ENCODE measurements at regions not wholly inside any gene's neighbourhood (a gene's known extent, or its start where the extent isn't known, plus 50 kb on each side); places are given as distances from the start of the nearest gene placed in this dataset.

DNA sequence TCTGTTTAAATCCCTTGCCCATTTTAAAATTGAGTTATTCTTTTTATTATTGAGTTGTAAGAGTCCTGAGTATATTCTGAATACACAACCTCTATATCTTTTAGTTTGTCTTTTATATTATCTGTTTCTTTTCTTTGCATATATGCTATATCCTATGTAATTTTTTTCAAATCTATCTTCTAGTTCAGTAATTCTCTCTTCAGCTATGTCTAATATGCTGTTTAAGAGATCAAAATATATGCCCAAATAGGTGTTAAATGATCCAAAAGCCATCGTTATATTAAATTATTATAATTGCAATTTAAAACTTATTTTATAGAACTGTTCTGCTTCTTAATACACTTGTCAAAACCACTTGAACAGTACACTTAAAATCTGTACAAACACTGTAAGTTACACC, 107.4 kb upstream of the TSPAN5 start:
- no peak overlapping the region for H3K4me3 ChIP-seq
- intact Hi-C loops (cut with micrococcal nuclease; ENCODE audit: unreplicated experiment): no loop called here
- TF ChIP-seq EZH2 (IDR thresholded peaks at IDR 0.05; ENCODE audit: low read depth): no peak
- TF ChIP-seq, protein P1, sequence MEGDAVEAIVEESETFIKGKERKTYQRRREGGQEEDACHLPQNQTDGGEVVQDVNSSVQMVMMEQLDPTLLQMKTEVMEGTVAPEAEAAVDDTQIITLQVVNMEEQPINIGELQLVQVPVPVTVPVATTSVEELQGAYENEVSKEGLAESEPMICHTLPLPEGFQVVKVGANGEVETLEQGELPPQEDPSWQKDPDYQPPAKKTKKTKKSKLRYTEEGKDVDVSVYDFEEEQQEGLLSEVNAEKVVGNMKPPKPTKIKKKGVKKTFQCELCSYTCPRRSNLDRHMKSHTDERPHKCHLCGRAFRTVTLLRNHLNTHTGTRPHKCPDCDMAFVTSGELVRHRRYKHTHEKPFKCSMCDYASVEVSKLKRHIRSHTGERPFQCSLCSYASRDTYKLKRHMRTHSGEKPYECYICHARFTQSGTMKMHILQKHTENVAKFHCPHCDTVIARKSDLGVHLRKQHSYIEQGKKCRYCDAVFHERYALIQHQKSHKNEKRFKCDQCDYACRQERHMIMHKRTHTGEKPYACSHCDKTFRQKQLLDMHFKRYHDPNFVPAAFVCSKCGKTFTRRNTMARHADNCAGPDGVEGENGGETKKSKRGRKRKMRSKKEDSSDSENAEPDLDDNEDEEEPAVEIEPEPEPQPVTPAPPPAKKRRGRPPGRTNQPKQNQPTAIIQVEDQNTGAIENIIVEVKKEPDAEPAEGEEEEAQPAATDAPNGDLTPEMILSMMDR (conservative IDR thresholded peaks at IDR 0.05): no peak
- no peaks in the 10 kb centered on the region for H4K20me1 ChIP-seq (ENCODE audit: insufficient read depth)
- ChIA-PET POLR2A (ENCODE audit: unreplicated experiment) (no interaction called here), CTCF (no interaction called here)
- H3K4me1 ChIP-seq (replicated peaks; ENCODE audit: insufficient read depth): no peaks in the 10 kb centered on the region
- no TSS peak for BruUV-seq (replicated peaks)
- H3F3A ChIP-seq (ENCODE audit: insufficient read depth, low read depth): no peaks in the 10 kb centered on the region
- no peak for DNase-seq
- H3K27me3 ChIP-seq (ENCODE audit: insufficient read depth, low read depth): no peaks in the 10 kb centered on the region
- no peak overlapping the region for H2AFZ ChIP-seq
- H3K4me2 ChIP-seq: no peak overlapping the region
- H3K79me2 ChIP-seq (ENCODE audit: low read depth): no peaks in the 10 kb centered on the region
- no peaks in the 10 kb centered on the region for H3K9me2 ChIP-seq (ENCODE audit: insufficient read depth)
- H3K9me3 ChIP-seq (ENCODE audit: insufficient read depth, low read depth): no peaks in the 10 kb centered on the region; the same call in 1 of the 2 replicates
- no peak overlapping the region for H3K27ac ChIP-seq
- H3K36me3 ChIP-seq (ENCODE audit: low read depth): no peaks in the 10 kb centered on the region

DNA sequence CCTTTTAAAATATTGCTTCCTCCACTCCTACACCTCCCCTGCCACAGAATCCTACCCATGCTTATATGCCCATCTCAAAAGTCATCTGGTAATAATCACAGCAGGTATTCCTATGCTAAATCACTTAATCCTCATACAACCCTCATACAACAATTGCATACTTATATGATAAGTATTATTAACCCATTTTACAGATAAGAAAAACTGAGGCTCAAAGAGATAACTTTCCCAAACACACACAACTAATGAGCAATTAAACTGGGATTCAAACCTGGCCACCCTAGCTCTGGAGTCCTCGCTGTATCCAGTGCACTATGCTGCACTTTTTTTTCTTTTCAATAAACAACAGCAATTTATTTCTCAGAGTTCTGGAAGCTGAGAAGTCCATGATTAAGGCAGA, 99.8 kb upstream of the TSPAN5 start:
- H3K27me3 ChIP-seq (ENCODE audit: insufficient read depth, low read depth): no peaks in the 10 kb centered on the region
- no peak overlapping the region for H3K4me2 ChIP-seq
- H3K79me2 ChIP-seq (ENCODE audit: low read depth): no peaks in the 10 kb centered on the region
- no peaks in the 10 kb centered on the region for H3K9me3 ChIP-seq (ENCODE audit: insufficient read depth, low read depth)
- intact Hi-C loops (cut with micrococcal nuclease; ENCODE audit: unreplicated experiment): no loop called here
- CTCF ChIA-PET: no interaction called here
- no peak overlapping the region for H3K27ac ChIP-seq
- no TSS peak for BruUV-seq (replicated peaks)
- H2AFZ ChIP-seq: no peak overlapping the region
- no peaks in the 10 kb centered on the region for H3K4me1 ChIP-seq (replicated peaks; ENCODE audit: insufficient read depth)
- H3K36me3 ChIP-seq (ENCODE audit: low read depth): no peaks in the 10 kb centered on the region
- H3K9me2 ChIP-seq (ENCODE audit: insufficient read depth): no peaks in the 10 kb centered on the region
- DNase-seq: no peak
- POLR2A ChIA-PET (ENCODE audit: unreplicated experiment): no interaction called here
- TF ChIP-seq, protein P1 (conservative IDR thresholded peaks at IDR 0.05): no peak
- no peak for TF ChIP-seq EZH2 (IDR thresholded peaks at IDR 0.05; ENCODE audit: low read depth)
- H4K20me1 ChIP-seq (ENCODE audit: insufficient read depth): no peaks in the 10 kb centered on the region
- H3F3A ChIP-seq (ENCODE audit: insufficient read depth, low read depth): no peaks in the 10 kb centered on the region
- no peak overlapping the region for H3K4me3 ChIP-seq

DNA sequence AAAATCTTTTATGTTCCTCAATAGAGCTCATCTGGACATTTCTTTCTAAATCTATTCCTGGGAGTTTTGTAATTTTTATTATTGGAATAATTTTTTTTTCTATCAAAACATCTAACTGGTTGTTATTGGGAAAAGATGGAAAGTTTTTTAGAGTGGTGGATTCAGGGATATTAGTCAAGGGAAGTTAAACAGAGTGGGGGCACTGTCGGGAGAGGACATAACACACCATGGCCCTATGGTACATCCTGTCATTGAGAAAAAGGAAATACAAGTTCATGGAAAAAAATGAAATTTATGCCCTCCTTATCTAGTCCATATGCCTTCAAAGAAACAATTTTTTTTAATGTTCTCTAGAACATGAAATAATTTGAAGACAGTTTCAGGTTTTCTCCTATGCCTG, 96.3 kb upstream of the TSPAN5 start:
- H3F3A ChIP-seq (ENCODE audit: insufficient read depth, low read depth): no peaks in the 10 kb centered on the region
- no peaks in the 10 kb centered on the region for H3K36me3 ChIP-seq (ENCODE audit: low read depth)
- POLR2A ChIA-PET (ENCODE audit: unreplicated experiment): no interaction called here
- H3K4me2 ChIP-seq: no peak overlapping the region
- DNase-seq: no peak
- no peak overlapping the region for H3K27ac ChIP-seq
- H3K79me2 ChIP-seq (ENCODE audit: low read depth): no peaks in the 10 kb centered on the region
- H4K20me1 ChIP-seq (ENCODE audit: insufficient read depth): no peaks in the 10 kb centered on the region
- no peak overlapping the region for H3K4me3 ChIP-seq
- CTCF ChIA-PET: no interaction called here
- TF ChIP-seq, protein P1 (conservative IDR thresholded peaks at IDR 0.05): no peak
- no peak for TF ChIP-seq EZH2 (IDR thresholded peaks at IDR 0.05; ENCODE audit: low read depth)
- no peaks in the 10 kb centered on the region for H3K9me2 ChIP-seq (ENCODE audit: insufficient read depth)
- no TSS peak for BruUV-seq (replicated peaks)
- H3K4me1 ChIP-seq (replicated peaks; ENCODE audit: insufficient read depth): no peaks in the 10 kb centered on the region
- intact Hi-C loops (cut with micrococcal nuclease; ENCODE audit: unreplicated experiment): loop anchor here (5.0 kb wide), 1 partner anchor 287 kb away; no protein-coding TSS in a partner anchor
- no peaks in the 10 kb centered on the region for H3K27me3 ChIP-seq (ENCODE audit: insufficient read depth, low read depth)
- H2AFZ ChIP-seq: no peak overlapping the region
- no peaks in the 10 kb centered on the region for H3K9me3 ChIP-seq (ENCODE audit: insufficient read depth, low read depth)

Data from PC-9 (cell line).